T-helper 2 cell treated with Interferon-gamma antibody and Interleukin-4, amounts not matched to agents 5 μg/mL and 100 μg/mL, for 36 hours (primary cell): ENCODE measurements at regions not wholly inside any gene's neighbourhood (a gene's known extent, or its start where the extent isn't known, plus 50 kb on each side); places are given as distances from the start of the nearest gene placed in this dataset.

Source experiments
- DNase-seq: peaks from one replicate; pipeline ENCODE4 v3.0.0; 2021; ENCODE audit warnings: low spot score
- H3K27ac Mint-ChIP-seq: one replicate; pipeline ENCODE4 v1.8.0; 2021; ENCODE audit warnings: mild to moderate bottlenecking, mixed read lengths
- H3K27me3 Mint-ChIP-seq: one replicate; pipeline ENCODE4 v1.8.0; 2021; ENCODE audit warnings: low read depth, mixed read lengths
- H3K36me3 Mint-ChIP-seq: one replicate; pipeline ENCODE4 v1.8.0; 2021; ENCODE audit warnings: low read depth, mixed read lengths
- H3K4me1 Mint-ChIP-seq: one replicate; pipeline ENCODE4 v1.8.0; 2021; ENCODE audit warnings: low read depth, mixed read lengths
- H3K4me3 Mint-ChIP-seq: one replicate; pipeline ENCODE4 v1.8.0; 2022; ENCODE audit warnings: mild to moderate bottlenecking, moderate library complexity, mixed read lengths
- H3K9me3 Mint-ChIP-seq: one replicate; pipeline ENCODE4 v1.8.0; 2021; ENCODE audit warnings: mixed read lengths

DNA sequence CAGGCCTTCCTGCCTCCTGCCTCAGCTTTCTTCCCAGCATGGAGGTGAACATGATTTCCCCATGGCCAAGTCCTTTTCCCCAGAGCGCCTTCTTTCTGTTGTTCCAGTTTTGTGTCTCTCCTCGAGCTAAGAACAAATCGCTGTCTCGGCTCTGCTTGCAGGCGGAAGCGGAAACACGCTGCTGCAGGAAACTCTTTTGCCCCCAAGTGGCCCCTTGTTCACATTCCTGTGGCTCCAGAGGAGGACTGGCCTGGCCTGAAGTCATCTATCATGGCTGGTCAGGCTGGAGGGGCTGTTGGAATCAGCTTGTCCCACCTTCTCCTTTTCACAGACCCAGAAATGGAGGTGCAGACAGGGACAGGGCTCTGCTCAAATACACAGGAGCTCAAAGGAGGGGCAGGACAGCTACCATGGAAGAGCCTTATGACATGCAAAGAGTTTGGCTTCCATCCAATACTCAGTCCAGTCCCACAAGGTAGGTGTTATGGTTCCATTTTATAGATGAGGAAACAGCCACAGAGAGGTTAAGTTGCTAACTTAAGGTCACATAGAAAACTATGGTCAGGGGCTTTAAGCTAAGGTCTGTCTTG is 182.2 kb upstream of the SYT13 start:
- Mint-ChIP-seq H3K4me3 (no peak overlapping the region), H3K27ac (no peak overlapping the region), H3K9me3 (no peaks in the 10 kb centered on the region), H3K4me1 (no peaks in the 10 kb centered on the region), H3K36me3 (no peaks in the 10 kb centered on the region), H3K27me3 (peaks cover 3% of the 10 kb centered on the region)
- no peak for DNase-seq

DNA sequence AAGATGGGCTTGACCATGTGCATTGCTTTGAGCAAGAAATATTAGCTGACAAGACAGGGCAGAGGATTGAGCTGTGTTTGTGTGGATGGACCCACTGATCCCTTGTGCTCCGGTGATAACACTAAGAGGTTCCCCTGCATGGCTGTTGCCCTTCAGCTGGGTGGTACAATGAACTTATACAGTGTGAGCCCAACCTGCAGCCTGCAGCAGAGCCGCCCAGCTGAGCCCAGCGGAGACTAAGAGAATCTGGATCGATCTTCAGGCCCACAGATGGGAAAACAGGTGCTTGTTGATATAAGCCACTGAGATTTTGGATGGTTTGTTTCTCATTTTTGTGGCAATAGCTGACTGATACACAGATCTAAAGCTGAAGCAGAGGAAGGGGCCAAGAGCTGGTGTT is 177.4 kb upstream of the SYT13 start:
- Mint-ChIP-seq H3K27me3 (peaks cover 3% of the 10 kb centered on the region), H3K9me3 (no peaks in the 10 kb centered on the region), H3K27ac (no peak overlapping the region), H3K4me3 (no peak overlapping the region), H3K36me3 (no peaks in the 10 kb centered on the region), H3K4me1 (no peaks in the 10 kb centered on the region)
- DNase-seq, result no peak

DNA sequence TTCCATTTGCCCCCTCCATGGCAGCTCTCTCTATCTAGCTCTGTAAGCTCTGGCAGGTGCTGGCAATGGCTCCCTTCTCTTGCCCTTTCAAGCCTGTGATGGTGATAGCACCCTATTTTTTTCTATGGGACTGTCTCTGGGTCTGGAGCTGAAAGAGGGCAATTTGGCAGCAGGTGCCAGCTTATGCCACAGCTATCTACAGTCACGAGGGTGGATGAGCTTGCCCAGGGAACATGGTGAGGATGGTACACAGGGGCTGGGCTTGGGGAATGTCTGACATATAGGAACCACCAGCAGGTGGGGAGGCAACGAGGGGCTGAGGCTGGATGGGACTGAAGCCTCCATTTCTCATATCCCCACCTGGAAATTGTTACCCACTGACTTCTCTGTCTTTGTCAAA is 175.4 kb upstream of the SYT13 start:
- Mint-ChIP-seq H3K9me3 (no peaks in the 10 kb centered on the region), H3K4me1 (no peaks in the 10 kb centered on the region), H3K27me3 (peaks cover 3% of the 10 kb centered on the region), H3K36me3 (no peaks in the 10 kb centered on the region), H3K4me3 (no peak overlapping the region), H3K27ac (no peak overlapping the region)
- no peak for DNase-seq

DNA sequence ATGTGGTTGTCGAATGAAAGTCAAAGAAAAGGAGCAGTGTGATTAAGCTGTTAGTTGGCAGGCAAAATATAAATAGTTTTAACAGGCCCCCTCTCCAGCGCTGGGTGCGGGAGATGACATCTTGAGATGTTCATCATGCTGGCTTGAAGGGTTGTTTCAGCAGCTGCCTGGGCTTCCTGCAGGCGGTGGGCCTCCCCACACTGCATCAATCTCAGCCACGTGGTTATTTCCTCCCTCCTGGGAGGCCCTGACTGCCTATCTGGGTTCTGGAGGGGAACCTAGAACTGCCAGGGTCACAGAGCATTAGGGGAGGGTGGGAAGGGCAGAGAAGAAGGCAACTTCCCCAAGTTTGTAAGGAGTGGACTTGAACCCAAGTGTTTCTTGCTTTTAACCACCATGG is 173.3 kb upstream of the SYT13 start:
- H3K4me1 Mint-ChIP-seq, result no peaks in the 10 kb centered on the region
- no peaks in the 10 kb centered on the region for H3K9me3 Mint-ChIP-seq
- no peak for DNase-seq
- H3K27ac Mint-ChIP-seq, result no peak overlapping the region
- H3K36me3 Mint-ChIP-seq, result no peaks in the 10 kb centered on the region
- H3K27me3 Mint-ChIP-seq, result peaks cover 3% of the 10 kb centered on the region
- H3K4me3 Mint-ChIP-seq, result no peak overlapping the region

DNA sequence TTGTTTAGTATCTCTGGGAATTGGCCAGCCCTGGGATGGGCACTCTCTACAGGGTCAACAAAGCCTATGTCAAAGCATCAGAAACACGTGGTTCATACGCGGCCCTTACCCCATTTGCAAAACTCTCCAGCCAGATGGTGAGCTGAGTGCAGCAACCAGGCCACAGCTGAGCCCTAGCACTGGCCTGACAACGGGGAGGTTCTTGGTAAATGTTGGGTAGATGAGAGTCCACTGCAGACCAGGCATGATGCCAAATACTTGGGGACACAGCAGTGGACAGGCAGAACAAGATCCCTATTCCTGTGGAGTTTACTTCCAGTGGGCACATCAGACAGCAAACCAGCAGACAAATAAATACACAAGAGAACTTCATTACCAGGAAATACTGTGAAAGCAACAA is 172.1 kb upstream of the SYT13 start:
- Mint-ChIP-seq H3K27me3 (peaks cover 3% of the 10 kb centered on the region), H3K4me1 (no peaks in the 10 kb centered on the region), H3K36me3 (no peaks in the 10 kb centered on the region), H3K4me3 (no peak overlapping the region), H3K9me3 (no peaks in the 10 kb centered on the region), H3K27ac (no peak overlapping the region)
- DNase-seq, result no peak

DNA sequence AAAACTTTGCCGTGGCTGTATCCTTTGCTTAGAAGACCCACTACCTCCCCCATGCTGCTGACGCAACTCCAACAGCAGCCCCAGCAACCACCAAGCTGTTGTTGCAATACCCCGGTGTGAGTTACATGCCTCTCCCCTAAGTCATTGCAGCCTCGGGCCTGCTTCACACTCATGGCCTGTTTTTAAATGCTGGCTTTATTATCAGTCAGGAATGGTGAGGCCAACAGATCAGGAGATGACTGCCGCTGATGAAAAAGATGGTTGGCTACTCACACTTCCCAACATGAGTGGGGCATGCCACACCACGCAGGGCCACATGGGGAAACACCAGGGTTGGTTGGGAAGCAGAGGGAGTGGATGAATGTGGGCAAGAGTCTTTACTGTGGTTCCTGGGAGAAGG is 171.5 kb upstream of the SYT13 start:
- H3K4me3 Mint-ChIP-seq, result no peak overlapping the region
- H3K4me1 Mint-ChIP-seq, result no peaks in the 10 kb centered on the region
- no peaks in the 10 kb centered on the region for H3K9me3 Mint-ChIP-seq
- H3K27ac Mint-ChIP-seq, result no peak overlapping the region
- DNase-seq, result no peak
- H3K27me3 Mint-ChIP-seq, result peaks cover 3% of the 10 kb centered on the region
- H3K36me3 Mint-ChIP-seq, result no peaks in the 10 kb centered on the region

DNA sequence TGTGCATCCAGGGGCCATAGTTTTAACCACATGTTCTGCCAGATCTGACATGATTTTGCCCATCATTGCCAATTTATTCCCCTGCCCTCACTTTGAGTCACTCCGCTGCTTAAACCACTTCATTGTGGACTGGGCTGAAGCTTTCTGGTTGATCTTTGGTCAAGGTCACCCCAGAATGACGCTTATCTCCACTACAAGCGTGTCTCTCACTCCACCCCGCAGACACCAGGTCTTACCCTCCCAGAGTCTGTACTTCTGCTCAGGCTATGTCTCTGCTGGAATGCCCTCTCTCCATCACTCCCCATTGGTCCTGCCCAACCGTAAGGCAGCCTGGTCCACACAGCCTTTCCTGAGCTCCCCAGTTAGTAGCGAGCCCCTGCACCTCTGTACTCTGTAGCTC is 170.5 kb upstream of the SYT13 start:
- H3K27me3 Mint-ChIP-seq, result peaks cover 3% of the 10 kb centered on the region
- no peak overlapping the region for H3K4me3 Mint-ChIP-seq

DNA sequence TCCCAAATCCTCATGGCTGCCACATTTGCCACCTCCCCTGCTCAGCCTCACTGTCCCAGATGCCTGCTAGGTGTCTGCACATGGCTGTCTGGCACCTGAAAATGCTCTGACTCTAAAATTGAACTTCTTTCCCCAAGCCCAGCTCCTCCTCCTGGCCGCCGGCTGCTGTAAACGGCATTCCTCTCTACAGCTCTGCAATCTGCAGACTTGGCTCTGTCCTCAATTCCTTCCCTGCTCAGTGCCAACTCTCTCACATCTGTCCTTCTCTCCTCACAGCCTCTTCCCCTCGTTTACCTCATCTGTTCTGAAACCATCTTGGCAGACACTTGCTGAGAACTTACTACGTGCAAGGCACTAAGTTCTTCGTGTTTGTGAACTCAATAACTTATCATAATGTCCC is 169.4 kb upstream of the SYT13 start:
- no peak for DNase-seq
- Mint-ChIP-seq H3K27me3 (peaks cover 3% of the 10 kb centered on the region), H3K4me1 (no peaks in the 10 kb centered on the region), H3K4me3 (no peak overlapping the region), H3K27ac (no peak overlapping the region), H3K36me3 (no peaks in the 10 kb centered on the region), H3K9me3 (no peaks in the 10 kb centered on the region)

More for the DNA sequence above, 170.5 kb upstream of the SYT13 start:
- Mint-ChIP-seq H3K9me3 (no peaks in the 10 kb centered on the region), H3K36me3 (no peaks in the 10 kb centered on the region), H3K27ac (no peak overlapping the region), H3K4me1 (no peaks in the 10 kb centered on the region)
- no peak for DNase-seq

DNA sequence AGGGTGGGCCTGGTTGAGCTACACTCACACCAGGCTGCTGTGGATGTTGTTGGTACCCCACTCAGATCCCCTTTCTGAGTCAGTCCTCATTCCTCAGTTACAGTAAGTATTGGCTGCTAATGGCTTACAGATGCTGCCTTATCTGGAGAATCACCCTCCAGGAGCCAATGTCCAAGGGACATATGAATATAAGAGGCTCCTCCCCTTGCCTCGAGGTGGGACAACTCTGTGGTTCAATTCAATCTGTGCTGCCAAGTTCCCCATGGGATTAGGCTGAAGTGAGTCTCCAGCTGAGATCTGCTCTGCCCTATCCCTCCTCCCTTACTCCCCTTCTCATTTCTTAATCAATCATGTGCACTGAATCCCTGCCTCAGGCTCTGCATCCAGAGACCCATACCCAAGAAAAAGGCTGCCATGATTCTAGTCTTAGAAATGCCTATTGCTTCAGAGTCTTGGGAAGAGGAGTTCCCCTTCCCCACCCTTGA is 168.8 kb upstream of the SYT13 start:
- Mint-ChIP-seq H3K36me3 (no peaks in the 10 kb centered on the region), H3K4me1 (no peaks in the 10 kb centered on the region), H3K9me3 (no peaks in the 10 kb centered on the region), H3K27me3 (peaks cover under 1% of the 10 kb centered on the region), H3K4me3 (no peak overlapping the region), H3K27ac (no peak overlapping the region)
- DNase-seq, result no peak

DNA sequence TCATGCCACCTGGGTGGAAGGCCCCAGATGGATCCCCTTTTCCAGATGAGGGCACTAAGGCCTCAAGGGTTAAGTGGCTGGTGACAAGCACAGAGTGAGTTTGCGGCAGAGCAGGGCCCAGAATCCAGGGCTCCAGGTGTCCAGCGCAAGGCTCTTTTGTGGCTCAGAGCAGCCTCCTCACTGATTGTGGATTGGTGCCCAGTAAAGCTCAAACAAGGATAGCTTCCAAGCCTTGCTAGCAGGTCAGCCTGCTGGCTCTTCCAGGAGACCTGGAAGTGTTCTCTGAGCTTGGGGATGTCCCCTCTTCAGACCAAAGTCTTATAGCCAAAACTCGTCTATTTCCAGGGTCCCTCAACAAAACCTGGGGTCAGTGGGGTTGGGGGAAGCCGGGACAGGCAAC is 167.6 kb upstream of the SYT13 start:
- H3K36me3 Mint-ChIP-seq, result no peaks in the 10 kb centered on the region
- no peaks in the 10 kb centered on the region for H3K4me1 Mint-ChIP-seq
- no peak overlapping the region for H3K27ac Mint-ChIP-seq
- H3K4me3 Mint-ChIP-seq, result no peak overlapping the region
- no peaks in the 10 kb centered on the region for H3K9me3 Mint-ChIP-seq
- H3K27me3 Mint-ChIP-seq, result no peaks in the 10 kb centered on the region
- no peak for DNase-seq

DNA sequence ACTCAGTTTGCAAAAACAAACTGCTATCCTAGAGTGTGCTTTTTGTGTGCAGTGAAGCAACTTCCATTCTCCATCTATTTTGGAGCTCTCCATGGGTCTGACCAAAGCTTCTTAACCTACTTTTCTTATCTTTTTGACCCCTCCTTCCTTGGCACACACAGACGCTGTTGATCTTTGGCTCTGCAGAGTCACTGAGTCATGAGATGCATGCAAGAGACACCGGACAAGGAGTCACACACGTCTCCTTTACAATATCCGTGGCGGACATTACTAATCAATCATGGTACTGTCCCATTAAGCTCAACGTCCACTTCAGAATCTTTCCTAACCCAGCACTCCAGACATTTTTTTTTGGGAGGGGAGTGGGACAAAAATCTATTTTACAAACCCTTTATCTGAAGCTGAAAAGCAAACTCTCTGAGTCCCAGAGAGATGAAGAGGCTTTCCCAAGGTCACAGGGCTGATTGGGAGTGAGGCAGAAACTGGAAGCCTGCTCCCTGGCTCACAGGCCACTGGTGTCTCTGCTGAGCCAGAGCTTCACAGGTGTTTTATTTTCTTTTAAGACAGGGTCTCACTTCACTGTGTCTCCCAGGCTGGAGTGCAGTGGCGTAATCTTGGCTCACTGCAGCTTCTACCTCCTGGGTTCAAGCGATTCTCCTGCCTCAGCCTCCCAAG is 165.8 kb upstream of the SYT13 start:
- no peak for DNase-seq
- Mint-ChIP-seq H3K9me3 (no peaks in the 10 kb centered on the region), H3K4me1 (no peaks in the 10 kb centered on the region), H3K27ac (no peak overlapping the region), H3K36me3 (no peaks in the 10 kb centered on the region), H3K4me3 (no peak overlapping the region), H3K27me3 (no peaks in the 10 kb centered on the region)

DNA sequence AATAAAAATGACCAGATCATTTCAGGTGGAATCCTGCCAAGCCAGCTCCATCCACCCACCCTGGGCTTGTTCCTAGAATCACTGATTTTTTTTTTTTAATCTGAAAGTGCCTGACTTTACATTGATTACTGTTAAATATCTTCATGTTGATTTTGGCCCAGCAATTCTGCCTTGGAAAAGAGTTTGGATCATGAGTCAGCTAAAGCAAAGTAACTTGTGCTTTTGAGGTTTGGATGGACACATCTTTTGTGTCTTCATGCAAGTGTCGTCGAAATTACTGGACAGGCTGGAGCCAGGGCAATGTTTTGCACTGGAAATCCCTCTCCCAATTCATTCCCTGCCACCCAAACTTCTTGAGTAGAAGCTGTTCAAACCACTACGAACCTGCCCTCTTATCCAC is 164.0 kb upstream of the SYT13 start:
- DNase-seq, result no peak
- H3K4me3 Mint-ChIP-seq, result no peak overlapping the region
- no peak overlapping the region for H3K27ac Mint-ChIP-seq
- no peaks in the 10 kb centered on the region for H3K9me3 Mint-ChIP-seq
- H3K36me3 Mint-ChIP-seq, result no peaks in the 10 kb centered on the region
- no peaks in the 10 kb centered on the region for H3K27me3 Mint-ChIP-seq
- no peaks in the 10 kb centered on the region for H3K4me1 Mint-ChIP-seq

DNA sequence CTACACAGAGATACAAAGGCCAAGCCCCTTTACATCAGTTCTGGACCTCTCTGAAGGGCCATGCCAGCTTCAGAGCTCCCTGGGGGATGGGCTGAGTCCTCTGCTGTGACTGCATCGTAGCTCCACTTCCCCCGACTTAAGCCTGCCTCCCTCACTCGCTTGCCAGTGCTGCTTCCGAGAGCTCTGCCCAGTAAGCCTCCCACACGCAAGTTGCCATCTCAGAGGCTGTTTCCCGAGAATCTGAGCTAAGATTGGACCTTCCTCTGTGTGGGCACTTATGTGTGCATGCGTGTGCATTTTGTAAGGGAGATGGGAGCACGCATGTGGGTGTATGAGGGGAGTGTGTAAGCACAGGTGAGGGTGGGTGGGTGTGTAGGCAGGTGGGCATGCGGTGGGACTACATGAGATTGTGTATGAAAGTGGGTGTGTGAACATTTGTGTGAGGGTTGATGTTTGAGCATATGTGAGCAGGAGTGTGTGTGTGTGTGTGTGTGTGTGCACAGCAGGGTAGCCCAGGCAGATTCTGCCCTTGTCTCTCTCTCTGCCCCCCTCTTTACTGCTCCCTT is 163.0 kb upstream of the SYT13 start:
- Mint-ChIP-seq H3K27ac (no peak overlapping the region), H3K36me3 (no peaks in the 10 kb centered on the region), H3K9me3 (no peaks in the 10 kb centered on the region), H3K27me3 (no peaks in the 10 kb centered on the region), H3K4me1 (no peaks in the 10 kb centered on the region), H3K4me3 (no peak overlapping the region)
- DNase-seq, result no peak

DNA sequence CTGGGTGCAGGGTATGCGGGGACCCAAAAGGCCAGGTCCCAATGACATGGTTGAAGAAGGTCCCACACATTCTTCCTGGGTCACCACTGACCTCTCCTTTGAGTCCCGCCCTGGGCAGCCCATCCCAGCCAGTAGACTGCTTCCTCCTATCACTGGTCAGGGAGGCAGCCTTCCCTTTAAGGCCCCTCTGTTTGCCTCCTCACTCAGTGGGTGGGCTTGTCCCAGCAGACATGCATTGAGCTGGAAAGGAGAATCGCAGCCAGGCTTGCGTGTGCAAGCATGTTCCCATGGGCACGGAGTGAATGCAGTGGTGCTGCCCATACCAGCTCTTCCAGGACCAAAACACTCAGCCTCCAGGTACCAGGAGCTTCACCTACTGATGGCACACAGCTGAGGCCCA is 162.4 kb upstream of the SYT13 start:
- Mint-ChIP-seq H3K27ac (no peak overlapping the region), H3K27me3 (no peaks in the 10 kb centered on the region), H3K36me3 (no peaks in the 10 kb centered on the region), H3K4me1 (no peaks in the 10 kb centered on the region), H3K9me3 (no peaks in the 10 kb centered on the region), H3K4me3 (no peak overlapping the region)
- DNase-seq, result no peak

DNA sequence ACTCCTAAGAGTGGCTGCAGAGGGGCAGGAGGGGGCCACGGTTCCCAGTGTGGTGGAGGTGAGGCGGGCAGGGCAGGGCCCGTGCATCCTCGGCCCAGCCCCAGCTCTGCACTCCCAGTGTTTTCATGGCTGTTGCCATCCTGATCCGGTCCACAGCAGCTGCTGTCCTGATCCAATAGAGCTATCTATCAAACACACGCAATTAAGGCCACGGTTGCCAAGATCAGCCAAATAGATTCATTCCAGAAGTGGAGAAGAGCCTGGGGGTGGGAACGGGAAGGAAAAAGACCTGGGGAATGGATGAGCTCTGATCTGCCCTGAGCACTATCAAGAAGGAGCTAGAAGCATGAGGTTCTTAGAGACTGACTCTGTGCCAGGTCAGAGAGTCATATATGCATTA is 160.9 kb upstream of the SYT13 start:
- no peak overlapping the region for H3K4me3 Mint-ChIP-seq
- no peaks in the 10 kb centered on the region for H3K9me3 Mint-ChIP-seq
- no peak for DNase-seq
- no peaks in the 10 kb centered on the region for H3K36me3 Mint-ChIP-seq
- H3K27me3 Mint-ChIP-seq, result no peaks in the 10 kb centered on the region
- H3K4me1 Mint-ChIP-seq, result no peaks in the 10 kb centered on the region
- H3K27ac Mint-ChIP-seq, result no peak overlapping the region
